ENCODE measurements at regions not wholly inside any gene's neighbourhood (a gene's known extent, or its start where the extent isn't known, plus 50 kb on each side); places are given as distances from the start of the nearest gene placed in this dataset.
"Not testable (repeated sequence)": the region's sequence is repeated elsewhere in the genome, so short reads cannot be mapped to it uniquely, and the experiment has no call there.

- Histone ChIP-seq H3K27me3 (replicated peaks) (0 out of 2 replicates have a peak, but pooled peaks cover 2% of the 10 kb centered on the region), H3K9me3 (replicated peaks) (no peaks in the 10 kb centered on the region), H3K4me1 (replicated peaks) (no peaks in the 10 kb centered on the region), H3K4me3 (no peak overlapping the region), H3K27ac (no peak overlapping the region), H3K36me3 (no peaks in the 10 kb centered on the region)
- DNase-seq (ENCODE audit: low read depth in 1 of 2, low spot score in 2 of 2): no peak
Measured at GRCh38 chr10:84603971-84604370, 275.6 kb downstream of the CCSER2 start.

- Histone ChIP-seq H3K36me3 (no peaks in the 10 kb centered on the region), H3K9me3 (replicated peaks) (no peaks in the 10 kb centered on the region), H3K4me3 (no peak overlapping the region), H3K4me1 (replicated peaks) (no peaks in the 10 kb centered on the region), H3K27ac (no peak overlapping the region), H3K27me3 (replicated peaks) (0 out of 2 replicates have a peak, but pooled peaks cover 2% of the 10 kb centered on the region)
- no peak for DNase-seq (ENCODE audit: low read depth in 1 of 2, low spot score in 2 of 2)
Measured at GRCh38 chr10:84605802-84606201, 277.4 kb downstream of the CCSER2 start.

- Histone ChIP-seq H3K27ac (no peak overlapping the region), H3K4me3 (no peak overlapping the region), H3K27me3 (replicated peaks) (0 out of 2 replicates have a peak, but pooled peaks cover 2% of the 10 kb centered on the region), H3K9me3 (replicated peaks) (no peaks in the 10 kb centered on the region), H3K36me3 (no peaks in the 10 kb centered on the region), H3K4me1 (replicated peaks) (no peaks in the 10 kb centered on the region)
- no peak for DNase-seq (ENCODE audit: low read depth in 1 of 2, low spot score in 2 of 2)
Measured at GRCh38 chr10:84606428-84606827, 278.0 kb downstream of the CCSER2 start.

GRCh38 chr10:84607044-84607443 lies 278.7 kb downstream of the CCSER2 start:
- DNase-seq (ENCODE audit: low read depth in 1 of 2, low spot score in 2 of 2): no peak
- Histone ChIP-seq H3K36me3 (no peaks in the 10 kb centered on the region), H3K27me3 (replicated peaks) (0 out of 2 replicates have a peak, but pooled peaks cover 2% of the 10 kb centered on the region), H3K9me3 (replicated peaks) (no peaks in the 10 kb centered on the region), H3K27ac (no peak overlapping the region), H3K4me1 (replicated peaks) (no peaks in the 10 kb centered on the region), H3K4me3 (no peak overlapping the region)

GRCh38 chr10:84607523-84607922 lies 279.1 kb downstream of the CCSER2 start:
- H3K27me3 ChIP-seq (replicated peaks): 0 out of 2 replicates have a peak, but pooled peaks cover 2% of the 10 kb centered on the region
- no peaks in the 10 kb centered on the region for H3K9me3 ChIP-seq (replicated peaks)
- H3K27ac ChIP-seq: no peak overlapping the region
- no peak overlapping the region for H3K4me3 ChIP-seq
- no peaks in the 10 kb centered on the region for H3K4me1 ChIP-seq (replicated peaks)
- no peaks in the 10 kb centered on the region for H3K36me3 ChIP-seq
- DNase-seq (ENCODE audit: low read depth in 1 of 2, low spot score in 2 of 2): no peak

- no peaks in the 10 kb centered on the region for H3K36me3 ChIP-seq
- no peak overlapping the region for H3K27ac ChIP-seq
- H3K4me3 ChIP-seq: no peak overlapping the region
- no peak for DNase-seq (ENCODE audit: low read depth in 1 of 2, low spot score in 2 of 2)
- H3K9me3 ChIP-seq (replicated peaks): no peaks in the 10 kb centered on the region
- H3K4me1 ChIP-seq (replicated peaks): no peaks in the 10 kb centered on the region
- 0 out of 2 replicates have a peak, but pooled peaks cover 2% of the 10 kb centered on the region for H3K27me3 ChIP-seq (replicated peaks)
Measured at GRCh38 chr10:84608126-84608525, 279.7 kb downstream of the CCSER2 start.

- H3K36me3 ChIP-seq: no peaks in the 10 kb centered on the region
- H3K27me3 ChIP-seq (replicated peaks): no peaks in the 10 kb centered on the region
- H3K4me1 ChIP-seq (replicated peaks): 0 out of 2 replicates have a peak, but pooled peaks cover 2% of the 10 kb centered on the region
- DNase-seq (ENCODE audit: low read depth in 1 of 2, low spot score in 2 of 2): peak; percentile 62 to 75
- no peak overlapping the region for H3K4me3 ChIP-seq
- no peaks in the 10 kb centered on the region for H3K9me3 ChIP-seq (replicated peaks)
- no peak overlapping the region for H3K27ac ChIP-seq
Measured at GRCh38 chr10:84613336-84614021, 285.1 kb downstream of the CCSER2 start.

- Histone ChIP-seq H3K9me3 (replicated peaks) (no peaks in the 10 kb centered on the region), H3K36me3 (no peaks in the 10 kb centered on the region), H3K27ac (no peak overlapping the region), H3K4me1 (replicated peaks) (peaks cover 1% of the 10 kb centered on the region; the same call in 1 of the 2 replicates), H3K4me3 (no peak overlapping the region), H3K27me3 (replicated peaks) (no peaks in the 10 kb centered on the region)
- no peak for DNase-seq (ENCODE audit: low read depth in 1 of 2, low spot score in 2 of 2)
Measured at GRCh38 chr10:84626397-84627087, 298.2 kb downstream of the CCSER2 start.

- Histone ChIP-seq H3K9me3 (replicated peaks) (no peaks in the 10 kb centered on the region), H3K36me3 (no peaks in the 10 kb centered on the region), H3K27ac (peak overlapping the region; percentile 75), H3K4me3 (no peak overlapping the region), H3K4me1 (replicated peaks) (peaks cover 19% of the 10 kb centered on the region), H3K27me3 (replicated peaks) (no peaks in the 10 kb centered on the region)
- DNase-seq (ENCODE audit: low read depth in 1 of 2, low spot score in 2 of 2): peak; percentile 72 to 84
Measured at GRCh38 chr10:84632866-84633265, 304.5 kb downstream of the CCSER2 start.

GRCh38 chr10:84634636-84635035 lies 306.2 kb downstream of the CCSER2 start:
- no peaks in the 10 kb centered on the region for H3K36me3 ChIP-seq
- no peaks in the 10 kb centered on the region for H3K27me3 ChIP-seq (replicated peaks)
- DNase-seq (ENCODE audit: low read depth in 1 of 2, low spot score in 2 of 2): no peak
- no peaks in the 10 kb centered on the region for H3K9me3 ChIP-seq (replicated peaks)
- H3K4me3 ChIP-seq: no peak overlapping the region
- peaks cover 24% of the 10 kb centered on the region for H3K4me1 ChIP-seq (replicated peaks)
- no peak overlapping the region for H3K27ac ChIP-seq

GRCh38 chr10:84650628-84651027 lies 322.2 kb downstream of the CCSER2 start:
- not testable (repeated sequence) for H3K27me3 ChIP-seq (replicated peaks); H3K4me3 ChIP-seq; H3K36me3 ChIP-seq; DNase-seq (ENCODE audit: low read depth in 1 of 2, low spot score in 2 of 2); H3K4me1 ChIP-seq (replicated peaks); H3K9me3 ChIP-seq (replicated peaks); H3K27ac ChIP-seq

- DNase-seq (ENCODE audit: low read depth in 1 of 2, low spot score in 2 of 2): no peak
- no peaks in the 10 kb centered on the region for H3K4me1 ChIP-seq (replicated peaks)
- no peaks in the 10 kb centered on the region for H3K36me3 ChIP-seq
- no peak overlapping the region for H3K27ac ChIP-seq
- H3K27me3 ChIP-seq (replicated peaks): no peaks in the 10 kb centered on the region
- H3K4me3 ChIP-seq: no peak overlapping the region
- no peaks in the 10 kb centered on the region for H3K9me3 ChIP-seq (replicated peaks)
Measured at GRCh38 chr10:84654671-84655070, 326.3 kb downstream of the CCSER2 start.

GRCh38 chr10:84659027-84659426 lies 330.6 kb downstream of the CCSER2 start:
- no peak for DNase-seq (ENCODE audit: low read depth in 1 of 2, low spot score in 2 of 2)
- Histone ChIP-seq H3K4me3 (no peak overlapping the region), H3K4me1 (replicated peaks) (no peaks in the 10 kb centered on the region), H3K9me3 (replicated peaks) (no peaks in the 10 kb centered on the region), H3K36me3 (no peaks in the 10 kb centered on the region), H3K27me3 (replicated peaks) (no peaks in the 10 kb centered on the region), H3K27ac (no peak overlapping the region)

All from SJSA1 (cell line).